Naive thymus-derived CD4-positive, alpha-beta T cell (primary cell): ENCODE measurements at regions not wholly inside any gene's neighbourhood (a gene's known extent, or its start where the extent isn't known, plus 50 kb on each side); places are given as distances from the start of the nearest gene placed in this dataset.

Experiments
- ATAC-seq: fragments of 150-1000 bp; cut with Tn5 transposase; 2 replicates; pipeline ENCODE4 v1.10.0; 2021; ENCODE audit warnings: mild to moderate bottlenecking, moderate library complexity
- CTCF ChIA-PET: fragments of 350-600 bp; sonication (Branson Sonifier 250); formaldehyde crosslinking; loops from one replicate; lab custom pipeline; 2021; ENCODE audit warnings: antibody characterized with exemption; lab: Charles Lee
- POLR2A ChIA-PET: fragments of 350-600 bp; sonication (Branson Sonifier 250); formaldehyde crosslinking; loops from one replicate; lab custom pipeline; 2021; ENCODE audit warnings: antibody characterized with exemption, inconsistent platforms; lab: Charles Lee
- DNase-seq, 9 donors: peaks; one replicate each; pipeline versions ENCODE4 v3.0.0 to v3.0.0-alpha.2; 2020 to 2022; ENCODE audit warnings: mixed read lengths in 1 of 9
- H3K27ac ChIP-seq: one replicate; pipeline ENCODE4 v1.7.0; 2013; ENCODE audit warnings: mild to moderate bottlenecking, low read depth, low read length, moderate library complexity
- H3K27me3 ChIP-seq, 2 donors: one replicate each; pipeline ENCODE4 v1.7.0; 2013; ENCODE audit warnings: low read length in 2 of 2, mild to moderate bottlenecking in 2 of 2, moderate library complexity in 2 of 2; ENCODE audit not compliant: control insufficient read depth in 2 of 2, insufficient read depth in 2 of 2
- H3K36me3 ChIP-seq, 3 experiments: 1 replicate in 2 of 3; 2 replicates in 1 of 3; pipeline ENCODE4 v1.7.0; 2013; ENCODE audit warnings: low read length in 3 of 3, mild to moderate bottlenecking in 3 of 3, moderate library complexity in 1 of 3; ENCODE audit not compliant: insufficient read depth in 3 of 3, control insufficient read depth in 2 of 3
- H3K4me1 ChIP-seq, 2 donors: one replicate each; pipeline ENCODE4 v1.7.0; 2013; ENCODE audit warnings: low read length in 2 of 2, mild to moderate bottlenecking in 2 of 2, moderate library complexity in 1 of 2; ENCODE audit not compliant: control insufficient read depth in 2 of 2, insufficient read depth in 2 of 2
- H3K4me3 ChIP-seq: 2 replicates; pipeline ENCODE4 v1.7.0; 2013; ENCODE audit warnings: mild to moderate bottlenecking, low read length
- H3K9me3 ChIP-seq, 3 experiments: 1 replicate in 2 of 3; 2 replicates in 1 of 3; pipeline ENCODE4 v1.7.0; 2013; ENCODE audit warnings: low read length in 3 of 3; ENCODE audit not compliant: control insufficient read depth in 2 of 3
- H3K27ac Mint-ChIP-seq, 9 donors: one replicate each; pipeline ENCODE4 v1.8.0; 2020 to 2022; ENCODE audit warnings: mixed read lengths in 9 of 9, mild to moderate bottlenecking in 8 of 9, moderate library complexity in 5 of 9, inconsistent platforms in 2 of 9
- H3K27me3 Mint-ChIP-seq, 5 donors: one replicate each; pipeline ENCODE4 v1.8.0; 2021 to 2022; ENCODE audit warnings: mixed read lengths in 5 of 5, mild to moderate bottlenecking in 1 of 5
- H3K36me3 Mint-ChIP-seq, 5 donors: one replicate each; pipeline ENCODE4 v1.8.0; 2020 to 2022; ENCODE audit warnings: mixed read lengths in 5 of 5, mild to moderate bottlenecking in 3 of 5, inconsistent platforms in 1 of 5
- H3K4me1 Mint-ChIP-seq, 7 donors: one replicate each; pipeline ENCODE4 v1.8.0; 2020 to 2022; ENCODE audit warnings: mixed read lengths in 7 of 7, mild to moderate bottlenecking in 3 of 7, inconsistent platforms in 1 of 7
- H3K4me3 Mint-ChIP-seq, 10 donors: one replicate each; pipeline ENCODE4 v1.8.0; 2020 to 2022; ENCODE audit warnings: mild to moderate bottlenecking in 10 of 10, mixed read lengths in 10 of 10, moderate library complexity in 6 of 10, inconsistent platforms in 2 of 10
- H3K9me3 Mint-ChIP-seq, 11 donors: one replicate each; pipeline ENCODE4 v1.8.0; 2020 to 2022; ENCODE audit warnings: mixed read lengths in 11 of 11, mild to moderate bottlenecking in 4 of 11, inconsistent platforms in 1 of 11, moderate library complexity in 1 of 11
- intact Hi-C, 2 donors: fragments of 100-400 bp; cut with micrococcal nuclease; formaldehyde crosslinking; loops; one replicate each; pipeline ENCODE4 v1.15.1; 2023

GRCh38 chr16:59432896-59433295 lies 698.8 kb upstream of the GOT2 start:
- Histone ChIP-seq H3K4me1 (no peaks in the 10 kb centered on the region), H3K27ac (no peak overlapping the region), H3K9me3 (no peaks in the 10 kb centered on the region), H3K27me3 (no peaks in the 10 kb centered on the region), H3K4me3 (no peak overlapping the region), H3K36me3 (no peaks in the 10 kb centered on the region)
- ChIA-PET POLR2A (no interaction called here), CTCF (no interaction called here)
- Mint-ChIP-seq H3K9me3 (peaks cover 0 to 26% (median 0%) of the 10 kb centered on the region in 11 donors), H3K36me3 (no peaks in the 10 kb centered on the region), H3K4me3 (no peak overlapping the region), H3K4me1 (no peaks in the 10 kb centered on the region), H3K27me3 (no peaks in the 10 kb centered on the region), H3K27ac (no peak overlapping the region)
- ATAC-seq (no peak), DNase-seq (no peak)
- intact Hi-C loops = no loop called here

- Histone ChIP-seq H3K9me3 (no peaks in the 10 kb centered on the region), H3K4me1 (no peaks in the 10 kb centered on the region), H3K27ac (no peak overlapping the region), H3K36me3 (no peaks in the 10 kb centered on the region), H3K4me3 (no peak overlapping the region), H3K27me3 (no peaks in the 10 kb centered on the region)
- DNase-seq (no peak), ATAC-seq (no peak)
- POLR2A ChIA-PET = no interaction called here
- H3K4me3 Mint-ChIP-seq = no peak overlapping the region
- H3K9me3 Mint-ChIP-seq = peaks cover 0 to 21% (median 0%) of the 10 kb centered on the region in 11 donors
- no peak overlapping the region for H3K27ac Mint-ChIP-seq
- H3K36me3 Mint-ChIP-seq = no peaks in the 10 kb centered on the region
- CTCF ChIA-PET = no interaction called here
- intact Hi-C loops = no loop called here
- no peaks in the 10 kb centered on the region for H3K27me3 Mint-ChIP-seq
- H3K4me1 Mint-ChIP-seq = no peaks in the 10 kb centered on the region
Measured at GRCh38 chr16:59432276-59432675, 698.2 kb upstream of the GOT2 start.

DNA sequence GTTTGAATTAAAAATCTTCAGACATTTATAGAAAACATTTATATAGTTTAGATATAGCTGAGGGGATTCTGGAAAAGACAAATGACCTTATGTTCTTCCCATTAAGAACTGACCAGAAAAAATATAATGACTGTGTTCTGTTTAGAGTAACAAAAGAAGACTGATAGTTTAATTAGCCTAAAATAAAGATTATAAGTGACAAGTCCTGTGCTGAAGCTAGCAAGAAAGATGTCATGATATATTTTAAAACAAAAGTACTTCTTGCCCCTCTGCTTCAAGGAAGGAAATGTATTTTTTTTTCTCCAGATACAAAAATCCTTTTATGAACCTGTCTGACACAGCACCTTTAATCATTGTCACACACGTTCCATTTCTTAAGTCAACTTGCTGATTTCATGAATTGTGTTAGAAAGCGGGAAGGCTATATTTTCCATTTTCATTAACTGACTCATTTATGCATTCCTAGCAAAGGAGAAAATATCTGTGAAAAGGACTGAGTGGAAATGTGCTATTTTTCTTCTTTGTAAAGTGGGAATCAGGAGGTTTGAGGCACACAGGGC lies 690.7 kb upstream of the GOT2 start:
- Histone ChIP-seq H3K4me1 (no peaks in the 10 kb centered on the region), H3K4me3 (no peak overlapping the region), H3K27ac (no peak overlapping the region), H3K36me3 (no peaks in the 10 kb centered on the region), H3K27me3 (no peaks in the 10 kb centered on the region), H3K9me3 (no peaks in the 10 kb centered on the region)
- Mint-ChIP-seq H3K36me3 (no peaks in the 10 kb centered on the region), H3K4me1 (no peaks in the 10 kb centered on the region), H3K27me3 (peaks cover 0 to 12% (median 0%) of the 10 kb centered on the region in 5 donors), H3K9me3 (peaks cover 0 to 14% (median 1%) of the 10 kb centered on the region in 11 donors), H3K4me3 (no peak overlapping the region), H3K27ac (no peak overlapping the region)
- intact Hi-C loops = no loop called here
- ChIA-PET POLR2A (no interaction called here), CTCF (no interaction called here)
- DNase-seq (no peak), ATAC-seq (no peak)

DNA sequence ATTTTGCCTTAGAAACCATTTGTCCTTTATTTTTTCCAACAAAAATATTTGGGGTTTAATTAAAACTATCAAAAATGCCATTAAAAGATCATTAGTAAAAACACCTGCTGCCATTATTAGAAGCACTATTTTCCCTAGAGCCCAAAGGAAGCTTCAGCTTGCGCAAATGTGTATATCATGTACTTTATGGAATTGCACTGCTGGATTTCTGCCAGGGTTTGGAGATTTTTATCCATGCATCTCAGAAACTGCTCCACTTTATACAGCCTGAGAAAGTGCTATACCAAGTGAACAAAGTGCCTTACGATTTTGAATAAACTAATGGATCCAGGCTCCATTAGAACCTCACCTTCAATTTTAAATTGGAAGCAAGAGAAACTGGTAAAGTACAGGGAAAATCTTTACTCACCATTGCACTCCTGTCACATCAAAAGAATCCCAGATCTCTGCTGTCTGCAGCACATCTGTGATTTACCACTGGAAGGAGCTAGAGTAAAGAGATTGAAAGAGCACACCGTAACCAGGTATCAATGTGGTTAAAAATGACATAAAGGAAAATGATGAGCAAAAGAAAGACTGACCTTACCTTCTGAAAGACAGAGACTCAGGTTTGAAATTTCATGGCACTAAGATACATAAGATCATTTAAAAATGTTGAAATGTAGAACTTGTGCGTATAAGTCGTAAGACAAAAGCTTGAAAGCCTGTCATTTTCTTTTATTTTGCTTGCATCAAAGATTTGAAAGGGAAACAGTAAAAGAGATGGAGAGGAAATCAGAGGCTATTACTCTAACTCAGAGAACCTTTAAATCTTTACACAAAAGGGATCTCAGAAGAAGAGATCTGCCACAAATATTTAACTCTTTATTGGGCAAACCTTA lies 678.1 kb upstream of the GOT2 start:
- H3K27me3 Mint-ChIP-seq = peaks cover 0 to 4% (median 0%) of the 10 kb centered on the region in 5 donors
- POLR2A ChIA-PET = interaction anchor here (1.0 kb wide), 1 partner anchor 16 kb away, joined by 3 read pairs; no protein-coding TSS in a partner anchor
- no peaks in the 10 kb centered on the region for H3K36me3 ChIP-seq
- H3K9me3 ChIP-seq = no peaks in the 10 kb centered on the region
- H3K4me3 ChIP-seq = no peak overlapping the region
- intact Hi-C loops = no loop called here
- H3K9me3 Mint-ChIP-seq = peaks cover 0 to 9% (median 0%) of the 10 kb centered on the region in 11 donors
- peaks cover 0 to 3% (median 0%) of the 10 kb centered on the region in 5 donors for H3K36me3 Mint-ChIP-seq
- H3K27me3 ChIP-seq = no peaks in the 10 kb centered on the region
- H3K27ac ChIP-seq = no peak overlapping the region
- peak overlapping the region in 1 of 10 donors; percentile 8 for H3K4me3 Mint-ChIP-seq
- H3K27ac Mint-ChIP-seq = no peak overlapping the region
- ATAC-seq (no peak), DNase-seq (no peak)
- CTCF ChIA-PET = no interaction called here
- no peaks in the 10 kb centered on the region for H3K4me1 Mint-ChIP-seq
- no peaks in the 10 kb centered on the region for H3K4me1 ChIP-seq

- H3K4me1 Mint-ChIP-seq = no peaks in the 10 kb centered on the region
- Histone ChIP-seq H3K27ac (no peak overlapping the region), H3K27me3 (no peaks in the 10 kb centered on the region), H3K4me1 (no peaks in the 10 kb centered on the region), H3K4me3 (no peak overlapping the region), H3K9me3 (no peaks in the 10 kb centered on the region), H3K36me3 (no peaks in the 10 kb centered on the region)
- peaks cover 0 to 3% (median 0%) of the 10 kb centered on the region in 5 donors for H3K36me3 Mint-ChIP-seq
- DNase-seq = no peak
- no peak overlapping the region for H3K4me3 Mint-ChIP-seq
- H3K27me3 Mint-ChIP-seq = peaks cover 0 to 9% (median 0%) of the 10 kb centered on the region in 5 donors
- no peak overlapping the region for H3K27ac Mint-ChIP-seq
- ChIA-PET CTCF (no interaction called here), POLR2A (no interaction called here)
- intact Hi-C loops = no loop called here
- H3K9me3 Mint-ChIP-seq = peaks cover 0 to 12% (median 1%) of the 10 kb centered on the region in 11 donors
- no peak for ATAC-seq
Measured at GRCh38 chr16:59410451-59410850, 676.3 kb upstream of the GOT2 start.

- H3K36me3 Mint-ChIP-seq = peaks cover 0 to 3% (median 0%) of the 10 kb centered on the region in 5 donors
- no peaks in the 10 kb centered on the region for H3K9me3 ChIP-seq
- CTCF ChIA-PET = no interaction called here
- H3K4me3 Mint-ChIP-seq = no peak overlapping the region
- no peak overlapping the region for H3K4me3 ChIP-seq
- no peak for DNase-seq
- POLR2A ChIA-PET = no interaction called here
- H3K27me3 ChIP-seq = no peaks in the 10 kb centered on the region
- H3K36me3 ChIP-seq = no peaks in the 10 kb centered on the region
- H3K27ac ChIP-seq = no peak overlapping the region
- no peaks in the 10 kb centered on the region for H3K4me1 Mint-ChIP-seq
- peaks cover 0 to 12% (median 0%) of the 10 kb centered on the region in 11 donors for H3K9me3 Mint-ChIP-seq
- H3K4me1 ChIP-seq = no peaks in the 10 kb centered on the region
- intact Hi-C loops = no loop called here
- no peak overlapping the region for H3K27ac Mint-ChIP-seq
- H3K27me3 Mint-ChIP-seq = peaks cover 0 to 9% (median 0%) of the 10 kb centered on the region in 5 donors
- ATAC-seq = no peak
Measured at GRCh38 chr16:59405802-59406201, 671.7 kb upstream of the GOT2 start.
